Cortex of kidney (tissue), 1 donor: ENCODE measurements at regions not wholly inside any gene's neighbourhood (a gene's known extent, or its start where the extent isn't known, plus 50 kb on each side); places are given as distances from the start of the nearest gene placed in this dataset.

Experiments
- DNase-seq: peaks from one replicate; lab custom pipeline; 2025; lab: John Stamatoyannopoulos, UW

- DNase-seq: no peak
These were observed 1227.7 kb downstream of the EFNB2 start for GRCh38 chr13:105307776-105308175.

GRCh38 chr13:105297839-105298238 is 1237.6 kb downstream of the EFNB2 start:
- no peak for DNase-seq

- no peak for DNase-seq
These were observed 1243.5 kb downstream of the EFNB2 start for GRCh38 chr13:105291987-105292386.

- no peak for DNase-seq
These were observed 1244.9 kb downstream of the EFNB2 start for GRCh38 chr13:105290596-105290995.

- no peak for DNase-seq
These were observed 1249.9 kb downstream of the EFNB2 start for GRCh38 chr13:105285526-105285925.

GRCh38 chr13:105282406-105283285 is 1252.8 kb downstream of the EFNB2 start:
- DNase-seq: no peak

GRCh38 chr13:105278943-105279381 is 1256.5 kb downstream of the EFNB2 start:
- no peak for DNase-seq

- no peak for DNase-seq
These were observed 1258.9 kb downstream of the EFNB2 start for GRCh38 chr13:105276571-105276970.

- no peak for DNase-seq
These were observed 1261.7 kb downstream of the EFNB2 start for GRCh38 chr13:105273665-105274222.

GRCh38 chr13:105272660-105273631 is 1262.5 kb downstream of the EFNB2 start:
- DNase-seq: no peak

GRCh38 chr13:105266615-105267014 is 1268.8 kb downstream of the EFNB2 start:
- DNase-seq: no peak

GRCh38 chr13:105262579-105262978 is 1272.9 kb downstream of the EFNB2 start:
- DNase-seq: no peak

- DNase-seq: no peak
These were observed 1276.0 kb downstream of the EFNB2 start for GRCh38 chr13:105259426-105259825.

- no peak for DNase-seq
These were observed 1280.0 kb downstream of the EFNB2 start for GRCh38 chr13:105255472-105255871.

- no peak for DNase-seq
These were observed 1284.2 kb downstream of the EFNB2 start for GRCh38 chr13:105251293-105251692.

- DNase-seq: no peak
These were observed 1287.6 kb downstream of the EFNB2 start for GRCh38 chr13:105247830-105248229.

GRCh38 chr13:105240371-105240770 is 1295.1 kb downstream of the EFNB2 start:
- DNase-seq: no peak

- no peak for DNase-seq
These were observed 1303.0 kb downstream of the EFNB2 start for GRCh38 chr13:105232439-105232838.

- no peak for DNase-seq
These were observed 1303.5 kb downstream of the EFNB2 start for GRCh38 chr13:105232006-105232405.

- DNase-seq: no peak
These were observed 1303.9 kb downstream of the EFNB2 start for GRCh38 chr13:105231579-105231978.

GRCh38 chr13:105220881-105221280 is 1314.6 kb downstream of the EFNB2 start:
- DNase-seq: no peak

GRCh38 chr13:105220063-105220462 is 1315.4 kb downstream of the EFNB2 start:
- DNase-seq: no peak
